HL-60 (cell line): ENCODE measurements at regions not wholly inside any gene's neighbourhood (a gene's known extent, or its start where the extent isn't known, plus 50 kb on each side); places are given as distances from the start of the nearest gene placed in this dataset.

Source experiments
- DNase-seq, 2 experiments: peaks; one replicate each; pipeline ENCODE4 v3.0.0-alpha.2; 2010 to 2020; ENCODE audit warnings: low read depth in 1 of 2, low spot score in 1 of 2
- H3K27ac ChIP-seq: fragments of 250-450 bp; sonication (Bioruptor Pico); replicated peaks from 2 replicates; pipeline ENCODE4 v1.5.1; 2020; ENCODE audit warnings: mild to moderate bottlenecking, moderate library complexity
- H3K27me3 ChIP-seq: fragments of 250-450 bp; sonication (Bioruptor Pico); 2 replicates; pipeline ENCODE4 v1.5.1; 2021; ENCODE audit warnings: mild to moderate bottlenecking, moderate library complexity; ENCODE audit not compliant: insufficient read depth, poor library complexity, severe bottlenecking
- H3K4me3 ChIP-seq: replicated peaks from 2 replicates; pipeline ENCODE4 v1.5.1; 2011; ENCODE audit warnings: mild to moderate bottlenecking, control low read depth, low read length; ENCODE audit not compliant: insufficient read depth
- CTCF ChIP-seq: IDR thresholded peaks from one replicate; pipeline ENCODE4 v1.5.1; 2011; ENCODE audit warnings: low read length, control low read depth, inconsistent platforms; ENCODE audit not compliant: insufficient read depth
- GABPA ChIP-seq: IDR thresholded peaks from 2 replicates; pipeline ENCODE4 v1.6.1; 2012; ENCODE audit warnings: low read depth
- POLR2AphosphoS5 ChIP-seq: IDR thresholded peaks from 2 replicates; pipeline ENCODE4 v1.6.1; 2012; ENCODE audit warnings: low read depth
- SPI1 ChIP-seq: IDR thresholded peaks from 2 replicates; pipeline ENCODE4 v1.6.1; 2012; ENCODE audit warnings: low read depth, mild to moderate bottlenecking, borderline replicate concordance
- TF ChIP-seq, protein P1 (sequence below): IDR thresholded peaks from 2 replicates; pipeline ENCODE4 v1.6.1; 2012; ENCODE audit warnings: low read depth; ENCODE audit not compliant: insufficient replicate concordance

DNA sequence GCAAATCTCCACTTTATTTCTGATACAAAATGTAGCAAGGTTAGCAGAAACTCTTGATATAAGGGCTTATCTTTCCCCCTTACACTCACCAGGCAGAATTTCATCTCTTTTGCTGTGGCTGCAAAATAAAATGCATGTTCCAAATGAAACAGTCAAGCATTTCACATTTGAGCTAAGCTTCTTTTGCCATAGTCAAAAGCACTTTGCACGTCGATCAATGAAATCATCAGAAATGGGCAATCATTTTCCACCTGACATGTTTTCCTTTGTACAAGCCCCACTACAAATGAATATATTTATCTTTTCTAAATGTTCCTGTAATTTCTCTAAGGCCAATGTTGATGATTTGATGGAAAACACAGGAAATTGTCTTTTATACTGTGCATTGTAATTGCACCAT, 178.4 kb downstream of the ANKRD50 start:
- no peak for DNase-seq
- H3K27me3 ChIP-seq, result no peaks in the 10 kb centered on the region
- H3K4me3 ChIP-seq, result no peak overlapping the region
- TF ChIP-seq GABPA, result no peak
- TF ChIP-seq SPI1, result no peak
- TF ChIP-seq POLR2AphosphoS5, result no peak
- TF ChIP-seq CTCF, result no peak
- TF ChIP-seq, protein P1, sequence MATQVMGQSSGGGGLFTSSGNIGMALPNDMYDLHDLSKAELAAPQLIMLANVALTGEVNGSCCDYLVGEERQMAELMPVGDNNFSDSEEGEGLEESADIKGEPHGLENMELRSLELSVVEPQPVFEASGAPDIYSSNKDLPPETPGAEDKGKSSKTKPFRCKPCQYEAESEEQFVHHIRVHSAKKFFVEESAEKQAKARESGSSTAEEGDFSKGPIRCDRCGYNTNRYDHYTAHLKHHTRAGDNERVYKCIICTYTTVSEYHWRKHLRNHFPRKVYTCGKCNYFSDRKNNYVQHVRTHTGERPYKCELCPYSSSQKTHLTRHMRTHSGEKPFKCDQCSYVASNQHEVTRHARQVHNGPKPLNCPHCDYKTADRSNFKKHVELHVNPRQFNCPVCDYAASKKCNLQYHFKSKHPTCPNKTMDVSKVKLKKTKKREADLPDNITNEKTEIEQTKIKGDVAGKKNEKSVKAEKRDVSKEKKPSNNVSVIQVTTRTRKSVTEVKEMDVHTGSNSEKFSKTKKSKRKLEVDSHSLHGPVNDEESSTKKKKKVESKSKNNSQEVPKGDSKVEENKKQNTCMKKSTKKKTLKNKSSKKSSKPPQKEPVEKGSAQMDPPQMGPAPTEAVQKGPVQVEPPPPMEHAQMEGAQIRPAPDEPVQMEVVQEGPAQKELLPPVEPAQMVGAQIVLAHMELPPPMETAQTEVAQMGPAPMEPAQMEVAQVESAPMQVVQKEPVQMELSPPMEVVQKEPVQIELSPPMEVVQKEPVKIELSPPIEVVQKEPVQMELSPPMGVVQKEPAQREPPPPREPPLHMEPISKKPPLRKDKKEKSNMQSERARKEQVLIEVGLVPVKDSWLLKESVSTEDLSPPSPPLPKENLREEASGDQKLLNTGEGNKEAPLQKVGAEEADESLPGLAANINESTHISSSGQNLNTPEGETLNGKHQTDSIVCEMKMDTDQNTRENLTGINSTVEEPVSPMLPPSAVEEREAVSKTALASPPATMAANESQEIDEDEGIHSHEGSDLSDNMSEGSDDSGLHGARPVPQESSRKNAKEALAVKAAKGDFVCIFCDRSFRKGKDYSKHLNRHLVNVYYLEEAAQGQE, result no peak
- no peak overlapping the region for H3K27ac ChIP-seq

- TF ChIP-seq SPI1 (no peak), POLR2AphosphoS5 (no peak), GABPA (no peak), CTCF (no peak)
- TF ChIP-seq, protein P1, result no peak
- no peak for DNase-seq
- Histone ChIP-seq H3K27ac (no peak overlapping the region), H3K4me3 (no peak overlapping the region), H3K27me3 (no peaks in the 10 kb centered on the region)
These were observed 177.5 kb downstream of the ANKRD50 start for GRCh38 chr4:124535003-124535402.

- TF ChIP-seq POLR2AphosphoS5, result no peak
- no peak for TF ChIP-seq GABPA
- TF ChIP-seq CTCF, result no peak
- no peak for TF ChIP-seq SPI1
- TF ChIP-seq, protein P1, result no peak
- no peaks in the 10 kb centered on the region for H3K27me3 ChIP-seq
- no peak for DNase-seq
- H3K4me3 ChIP-seq, result no peak overlapping the region
- H3K27ac ChIP-seq, result no peak overlapping the region
These were observed 175.6 kb downstream of the ANKRD50 start for GRCh38 chr4:124536946-124537345.
